ENCODE measurements at regions not wholly inside any gene's neighbourhood (a gene's known extent, or its start where the extent isn't known, plus 50 kb on each side); places are given as distances from the start of the nearest gene placed in this dataset.

- intact Hi-C loops (cut with micrococcal nuclease): no loop called here
- Histone ChIP-seq H4K20me1 (ENCODE audit: low read length) (no peaks in the 10 kb centered on the region), H3K36me3 (ENCODE audit: low read depth, low read length) (no peaks in the 10 kb centered on the region), H3K27ac (ENCODE audit: low read length) (no peak overlapping the region), H3K9me3 (ENCODE audit: low read length) (0 out of 2 replicates have a peak, but pooled peaks cover 5% of the 10 kb centered on the region), H3K4me3 (ENCODE audit: low read length) (no peak overlapping the region), H3K9me2 (replicated peaks; ENCODE audit: low read length) (no peaks in the 10 kb centered on the region), H2AFZ (ENCODE audit: low read length) (no peak overlapping the region), H3K4me1 (ENCODE audit: insufficient read depth, low read length) (no peaks in the 10 kb centered on the region), H3K79me2 (ENCODE audit: low read length) (no peaks in the 10 kb centered on the region), H3K4me2 (ENCODE audit: low read length) (no peak overlapping the region), H3K27me3 (ENCODE audit: low read length) (no peaks in the 10 kb centered on the region), H3K9ac (ENCODE audit: low read length) (no peak overlapping the region), H3F3A (ENCODE audit: low read length, unreplicated experiment) (no peaks in the 10 kb centered on the region)
- BruUV-seq (replicated peaks): no TSS peak
- ChIA-PET POLR2A (ENCODE audit: unreplicated experiment) (no interaction called here), CTCF (no interaction called here)
- TF ChIP-seq, protein P1, sequence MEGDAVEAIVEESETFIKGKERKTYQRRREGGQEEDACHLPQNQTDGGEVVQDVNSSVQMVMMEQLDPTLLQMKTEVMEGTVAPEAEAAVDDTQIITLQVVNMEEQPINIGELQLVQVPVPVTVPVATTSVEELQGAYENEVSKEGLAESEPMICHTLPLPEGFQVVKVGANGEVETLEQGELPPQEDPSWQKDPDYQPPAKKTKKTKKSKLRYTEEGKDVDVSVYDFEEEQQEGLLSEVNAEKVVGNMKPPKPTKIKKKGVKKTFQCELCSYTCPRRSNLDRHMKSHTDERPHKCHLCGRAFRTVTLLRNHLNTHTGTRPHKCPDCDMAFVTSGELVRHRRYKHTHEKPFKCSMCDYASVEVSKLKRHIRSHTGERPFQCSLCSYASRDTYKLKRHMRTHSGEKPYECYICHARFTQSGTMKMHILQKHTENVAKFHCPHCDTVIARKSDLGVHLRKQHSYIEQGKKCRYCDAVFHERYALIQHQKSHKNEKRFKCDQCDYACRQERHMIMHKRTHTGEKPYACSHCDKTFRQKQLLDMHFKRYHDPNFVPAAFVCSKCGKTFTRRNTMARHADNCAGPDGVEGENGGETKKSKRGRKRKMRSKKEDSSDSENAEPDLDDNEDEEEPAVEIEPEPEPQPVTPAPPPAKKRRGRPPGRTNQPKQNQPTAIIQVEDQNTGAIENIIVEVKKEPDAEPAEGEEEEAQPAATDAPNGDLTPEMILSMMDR (conservative IDR thresholded peaks at IDR 0.05; ENCODE audit: low read depth, low read length): no peak
- TF ChIP-seq EZH2phosphoT487 (IDR thresholded peaks at IDR 0.05; ENCODE audit: borderline replicate concordance, low read length) (no peak), EZH2 (IDR thresholded peaks at IDR 0.05; ENCODE audit: low read length, unreplicated experiment) (no peak)
- no peak for ATAC-seq
- DNase-seq: no peak
Observed at GRCh38 chr20:52724541-52724940, 247.6 kb upstream of the TSHZ2 start.

- Histone ChIP-seq H2AFZ (ENCODE audit: low read length) (no peak overlapping the region), H3K27me3 (ENCODE audit: low read length) (no peaks in the 10 kb centered on the region), H3K27ac (ENCODE audit: low read length) (no peak overlapping the region), H3K4me1 (ENCODE audit: insufficient read depth, low read length) (no peaks in the 10 kb centered on the region), H3K36me3 (ENCODE audit: low read depth, low read length) (no peaks in the 10 kb centered on the region), H4K20me1 (ENCODE audit: low read length) (no peaks in the 10 kb centered on the region), H3F3A (ENCODE audit: low read length, unreplicated experiment) (no peaks in the 10 kb centered on the region), H3K9me2 (replicated peaks; ENCODE audit: low read length) (no peaks in the 10 kb centered on the region), H3K79me2 (ENCODE audit: low read length) (no peaks in the 10 kb centered on the region), H3K4me3 (ENCODE audit: low read length) (no peak overlapping the region), H3K9ac (ENCODE audit: low read length) (no peak overlapping the region), H3K4me2 (ENCODE audit: low read length) (no peak overlapping the region), H3K9me3 (ENCODE audit: low read length) (no peaks in the 10 kb centered on the region)
- no peak for TF ChIP-seq EZH2phosphoT487 (IDR thresholded peaks at IDR 0.05; ENCODE audit: borderline replicate concordance, low read length)
- no peak for TF ChIP-seq EZH2 (IDR thresholded peaks at IDR 0.05; ENCODE audit: low read length, unreplicated experiment)
- TF ChIP-seq, protein P1 (conservative IDR thresholded peaks at IDR 0.05; ENCODE audit: low read depth, low read length): no peak
- ATAC-seq: no peak
- intact Hi-C loops (cut with micrococcal nuclease): no loop called here
- no peak for DNase-seq
- no TSS peak for BruUV-seq (replicated peaks)
- ChIA-PET POLR2A (ENCODE audit: unreplicated experiment) (no interaction called here), CTCF (no interaction called here)
Observed at GRCh38 chr20:52722926-52723688, 249.1 kb upstream of the TSHZ2 start.

GRCh38 chr20:52708137-52708536, 264.0 kb upstream of the TSHZ2 start:
- no peak overlapping the region for H3K9ac ChIP-seq (ENCODE audit: low read length)
- intact Hi-C loops (cut with micrococcal nuclease): no loop called here
- H3K27ac ChIP-seq (ENCODE audit: low read length): no peak overlapping the region
- H4K20me1 ChIP-seq (ENCODE audit: low read length): no peaks in the 10 kb centered on the region
- H3K4me2 ChIP-seq (ENCODE audit: low read length): no peak overlapping the region
- H3K79me2 ChIP-seq (ENCODE audit: low read length): no peaks in the 10 kb centered on the region
- POLR2A ChIA-PET (ENCODE audit: unreplicated experiment): no interaction called here
- DNase-seq (no peak), ATAC-seq (no peak)
- TF ChIP-seq EZH2phosphoT487 (IDR thresholded peaks at IDR 0.05; ENCODE audit: borderline replicate concordance, low read length) (no peak), EZH2 (IDR thresholded peaks at IDR 0.05; ENCODE audit: low read length, unreplicated experiment) (no peak)
- TF ChIP-seq, protein P1 (conservative IDR thresholded peaks at IDR 0.05; ENCODE audit: low read depth, low read length): no peak
- no peaks in the 10 kb centered on the region for H3K4me1 ChIP-seq (ENCODE audit: insufficient read depth, low read length)
- no TSS peak for BruUV-seq (replicated peaks)
- H3K36me3 ChIP-seq (ENCODE audit: low read depth, low read length): no peaks in the 10 kb centered on the region
- H2AFZ ChIP-seq (ENCODE audit: low read length): no peak overlapping the region
- CTCF ChIA-PET: no interaction called here
- no peaks in the 10 kb centered on the region for H3F3A ChIP-seq (ENCODE audit: low read length, unreplicated experiment)
- H3K27me3 ChIP-seq (ENCODE audit: low read length): no peaks in the 10 kb centered on the region
- peaks cover 9% of the 10 kb centered on the region for H3K9me3 ChIP-seq (ENCODE audit: low read length)
- no peak overlapping the region for H3K4me3 ChIP-seq (ENCODE audit: low read length)
- no peaks in the 10 kb centered on the region for H3K9me2 ChIP-seq (replicated peaks; ENCODE audit: low read length)
